NT2/D1 (cell line): ENCODE measurements at regions not wholly inside any gene's neighbourhood (a gene's known extent, or its start where the extent isn't known, plus 50 kb on each side); places are given as distances from the start of the nearest gene placed in this dataset.

Source experiments
- DNase-seq: peaks from one replicate; pipeline ENCODE4 v3.0.0-alpha.2; 2011; ENCODE audit warnings: low read depth, low spot score
- H3K27me3 ChIP-seq: 2 replicates; pipeline ENCODE4 v1.6.0; 2011; ENCODE audit warnings: mild to moderate bottlenecking; ENCODE audit not compliant: insufficient read length, insufficient read depth
- H3K36me3 ChIP-seq: 2 replicates; pipeline ENCODE4 v1.6.1; 2011; ENCODE audit warnings: mild to moderate bottlenecking, low read length, mixed read lengths; ENCODE audit not compliant: insufficient read depth, insufficient read length
- H3K4me1 ChIP-seq: 2 replicates; pipeline ENCODE4 v1.5.1; 2011; ENCODE audit not compliant: insufficient read depth, insufficient read length
- H3K4me3 ChIP-seq: 2 replicates; pipeline ENCODE4 v1.5.1; 2011; ENCODE audit warnings: low read depth; ENCODE audit not compliant: insufficient read length
- H3K9ac ChIP-seq: 2 replicates; pipeline ENCODE4 v1.6.0; 2011; ENCODE audit warnings: low read depth; ENCODE audit not compliant: insufficient read length
- H3K9me3 ChIP-seq: 2 replicates; pipeline ENCODE4 v1.5.1; 2011; ENCODE audit warnings: mild to moderate bottlenecking, low read length; ENCODE audit not compliant: insufficient read depth
- SUZ12 ChIP-seq: IDR thresholded peaks from 2 replicates; pipeline ENCODE4 v1.6.1; 2011; ENCODE audit not compliant: insufficient read length, insufficient read depth; ENCODE audit errors: extremely low read depth
- YY1 ChIP-seq: IDR thresholded peaks from 2 replicates; pipeline ENCODE4 v1.6.1; 2011; ENCODE audit not compliant: insufficient read length, insufficient read depth
- ZNF274 ChIP-seq: IDR thresholded peaks from 2 replicates; pipeline ENCODE4 v1.6.1; 2011; ENCODE audit warnings: mild to moderate bottlenecking, low read depth, low read length

DNA sequence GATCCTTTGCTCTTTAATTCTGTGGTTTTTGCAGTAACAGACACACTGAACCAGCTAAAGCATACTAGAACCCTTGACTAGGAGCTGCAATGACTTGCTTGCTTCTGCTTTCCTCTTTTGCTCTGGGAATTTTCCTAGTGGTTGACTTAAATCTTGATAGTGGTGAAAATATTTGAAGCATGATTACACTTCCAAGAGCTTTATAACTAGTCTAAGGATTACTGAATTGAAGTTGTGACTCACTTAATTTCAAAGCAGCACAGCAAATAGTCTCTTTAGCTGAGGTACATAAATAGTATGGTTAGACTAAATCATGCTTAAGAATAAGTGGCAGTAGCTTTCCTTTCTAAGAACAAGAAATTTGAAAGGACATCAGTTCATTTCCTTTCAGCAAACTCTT is 513.5 kb upstream of the GBE1 start:
- TF ChIP-seq SUZ12 (no peak), ZNF274 (no peak), YY1 (no peak)
- Histone ChIP-seq H3K27me3 (no peaks in the 10 kb centered on the region), H3K4me1 (no peaks in the 10 kb centered on the region), H3K36me3 (no peaks in the 10 kb centered on the region), H3K4me3 (no peak overlapping the region), H3K9ac (no peak overlapping the region), H3K9me3 (no peaks in the 10 kb centered on the region)
- no peak for DNase-seq

DNA sequence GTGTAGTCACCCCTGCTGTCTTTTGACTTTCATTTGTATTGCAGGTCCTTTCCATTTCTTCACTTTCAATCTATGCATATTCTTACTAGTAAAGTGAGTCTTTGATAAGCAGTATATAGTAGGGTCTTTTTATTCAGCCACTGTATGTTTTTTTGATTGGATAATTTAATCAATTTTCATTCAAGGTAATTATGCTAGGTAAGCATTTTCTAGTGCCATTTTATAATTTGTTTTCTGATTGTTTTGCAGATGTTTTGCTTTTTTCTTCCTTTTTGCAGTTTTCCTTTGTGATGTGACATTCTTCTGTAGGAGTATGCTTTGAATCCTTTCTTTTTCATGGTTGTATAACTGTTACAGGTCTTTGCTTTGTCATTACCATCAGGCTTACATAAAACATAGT is 504.3 kb upstream of the GBE1 start:
- Histone ChIP-seq H3K4me1 (no peaks in the 10 kb centered on the region), H3K36me3 (no peaks in the 10 kb centered on the region), H3K27me3 (no peaks in the 10 kb centered on the region), H3K9me3 (no peaks in the 10 kb centered on the region), H3K4me3 (no peak overlapping the region), H3K9ac (no peak overlapping the region)
- DNase-seq: no peak
- no peak for TF ChIP-seq YY1
- no peak for TF ChIP-seq SUZ12
- no peak for TF ChIP-seq ZNF274

DNA sequence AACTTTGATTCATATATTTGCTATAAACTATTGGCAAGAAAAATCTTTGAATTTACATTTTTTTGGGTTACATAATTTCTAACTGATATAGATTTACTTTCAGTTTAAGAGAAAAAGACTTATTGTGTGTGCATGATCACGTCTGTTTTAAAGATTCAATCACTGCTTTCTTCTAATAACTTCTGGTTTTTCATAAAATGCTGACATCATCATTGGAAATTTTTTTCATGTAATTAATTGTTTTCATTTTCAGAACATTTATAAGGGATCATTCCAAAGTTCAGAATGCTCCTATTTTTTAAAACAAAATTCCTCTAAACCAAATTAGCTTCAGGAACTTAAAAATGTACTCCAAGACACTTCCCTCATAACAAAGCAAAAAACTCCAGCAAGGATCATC is 500.7 kb upstream of the GBE1 start:
- Histone ChIP-seq H3K4me3 (no peak overlapping the region), H3K4me1 (no peaks in the 10 kb centered on the region)
- TF ChIP-seq SUZ12 (no peak), YY1 (no peak), ZNF274 (no peak)

DNA sequence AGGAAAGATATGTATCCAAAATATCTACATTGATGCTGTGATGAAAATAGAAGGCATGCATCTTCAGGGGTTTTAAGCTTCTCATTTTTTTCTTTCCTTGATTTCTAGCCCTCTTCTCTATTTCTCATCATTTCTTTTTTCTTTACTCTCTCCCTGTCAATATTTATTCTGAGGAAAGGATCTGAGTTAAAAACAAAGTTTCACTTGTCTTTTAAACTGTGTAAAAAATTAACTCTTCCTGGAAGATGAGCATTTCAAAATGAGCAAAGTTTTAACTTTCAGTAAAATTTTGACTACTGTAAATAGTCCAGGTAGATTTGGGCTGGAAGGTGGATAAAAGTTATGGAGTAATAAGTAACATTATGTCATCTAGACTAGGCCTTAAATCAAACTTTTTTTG is 500.2 kb upstream of the GBE1 start:
- Histone ChIP-seq H3K4me1 (no peaks in the 10 kb centered on the region), H3K9me3 (no peaks in the 10 kb centered on the region; the same call in 1 of the 2 replicates), H3K27me3 (no peaks in the 10 kb centered on the region), H3K9ac (no peak overlapping the region), H3K36me3 (no peaks in the 10 kb centered on the region), H3K4me3 (no peak overlapping the region)
- DNase-seq: no peak
- TF ChIP-seq YY1: no peak

More for the DNA sequence above, 500.7 kb upstream of the GBE1 start:
- DNase-seq: no peak
- H3K36me3 ChIP-seq: no peaks in the 10 kb centered on the region
- H3K27me3 ChIP-seq: no peaks in the 10 kb centered on the region
- H3K9ac ChIP-seq: no peak overlapping the region
- no peaks in the 10 kb centered on the region; the same call in 1 of the 2 replicates for H3K9me3 ChIP-seq

DNA sequence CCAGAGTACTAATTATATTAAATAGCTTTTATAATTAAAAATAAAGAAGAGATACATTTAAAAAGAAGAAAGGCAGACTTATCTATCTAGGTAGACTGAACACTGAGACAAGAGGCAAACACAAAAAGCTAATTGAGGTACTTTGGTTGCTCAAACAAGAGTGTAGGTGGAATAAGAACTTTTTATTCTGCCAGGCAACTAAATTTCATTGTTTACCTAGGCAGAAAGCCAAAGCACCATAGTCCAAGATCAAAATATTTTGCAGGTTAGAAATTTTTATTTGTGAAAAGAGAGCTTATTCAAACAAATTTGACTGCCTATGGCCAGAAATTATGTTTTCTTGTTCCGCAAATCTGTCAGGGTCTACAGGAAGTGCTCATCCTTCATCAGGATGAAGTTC is 499.6 kb upstream of the GBE1 start:
- Histone ChIP-seq H3K27me3 (no peaks in the 10 kb centered on the region), H3K9ac (no peak overlapping the region), H3K4me3 (no peak overlapping the region), H3K36me3 (no peaks in the 10 kb centered on the region), H3K9me3 (no peaks in the 10 kb centered on the region; the same call in 1 of the 2 replicates), H3K4me1 (no peaks in the 10 kb centered on the region)
- DNase-seq: no peak
- TF ChIP-seq YY1 (no peak), ZNF274 (no peak), SUZ12 (no peak)

DNA sequence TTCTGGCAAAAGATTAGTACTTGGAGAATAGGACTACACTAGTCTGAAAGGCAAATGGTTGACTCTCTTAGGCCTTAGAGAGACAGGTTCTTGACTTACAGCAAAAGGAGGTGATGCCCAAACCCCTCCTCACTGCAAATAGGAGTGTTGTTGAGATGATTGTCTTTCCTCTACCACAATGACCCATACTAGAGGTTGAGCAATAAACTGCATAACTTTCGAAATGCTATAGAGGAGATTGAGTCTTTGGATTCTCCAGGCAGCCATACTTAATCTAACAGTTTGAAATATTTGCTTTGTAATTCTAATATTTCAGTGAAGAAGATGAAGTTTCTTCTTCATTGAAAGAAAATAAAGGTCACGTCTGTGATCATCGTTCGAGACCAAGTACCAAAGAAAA is 498.5 kb upstream of the GBE1 start:
- TF ChIP-seq SUZ12: no peak
- no peak for TF ChIP-seq YY1
- TF ChIP-seq ZNF274: no peak
- no peaks in the 10 kb centered on the region; the same call in 1 of the 2 replicates for H3K9me3 ChIP-seq
- H3K27me3 ChIP-seq: no peaks in the 10 kb centered on the region
- H3K9ac ChIP-seq: no peak overlapping the region
- no peaks in the 10 kb centered on the region for H3K4me1 ChIP-seq
- no peaks in the 10 kb centered on the region for H3K36me3 ChIP-seq
- DNase-seq: no peak
- no peak overlapping the region for H3K4me3 ChIP-seq

DNA sequence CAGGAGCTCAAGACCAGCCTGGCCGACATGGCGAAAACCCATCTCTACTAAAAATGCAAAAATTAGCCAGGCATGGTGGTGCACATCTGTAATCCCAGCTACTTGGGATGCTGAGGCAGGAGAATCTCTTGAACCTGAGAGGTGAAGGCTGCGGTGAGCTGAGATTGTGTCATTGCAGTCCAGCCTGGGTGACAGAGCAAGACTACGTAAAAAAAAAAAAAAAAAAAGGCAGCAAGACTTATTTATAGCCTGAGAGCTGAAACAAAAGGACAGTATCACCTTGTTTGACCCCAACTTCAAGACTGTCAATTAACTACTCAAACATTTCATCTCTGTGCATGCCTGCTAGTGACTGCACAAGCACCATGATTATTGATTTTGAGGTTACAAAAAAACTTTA is 478.9 kb upstream of the GBE1 start:
- no peak for TF ChIP-seq ZNF274
- H3K9ac ChIP-seq: no peak overlapping the region
- H3K27me3 ChIP-seq: no peaks in the 10 kb centered on the region
- no peak for DNase-seq
- no peaks in the 10 kb centered on the region for H3K9me3 ChIP-seq
- H3K4me1 ChIP-seq: no peaks in the 10 kb centered on the region
- H3K4me3 ChIP-seq: no peak overlapping the region
- no peaks in the 10 kb centered on the region for H3K36me3 ChIP-seq

DNA sequence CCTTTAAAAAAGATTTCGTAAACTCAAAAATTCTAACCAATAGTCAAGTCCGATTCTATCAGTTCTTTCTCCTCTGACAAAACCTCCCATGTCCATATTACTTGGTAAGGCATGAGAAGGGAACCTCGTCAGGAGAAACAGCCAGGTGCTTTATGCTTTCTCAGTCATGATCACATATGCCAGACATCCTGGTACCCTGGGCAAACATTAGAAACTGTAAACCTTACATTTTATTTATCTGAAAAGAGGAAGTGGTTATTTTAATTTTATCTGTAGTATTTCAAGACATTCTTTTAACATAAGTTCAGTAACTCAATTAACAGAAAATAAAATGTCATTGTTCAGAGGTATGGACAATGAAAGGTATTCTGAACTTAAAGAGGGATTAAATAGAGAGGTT is 474.8 kb upstream of the GBE1 start:
- no peaks in the 10 kb centered on the region for H3K9me3 ChIP-seq
- H3K9ac ChIP-seq: no peak overlapping the region
- H3K4me3 ChIP-seq: no peak overlapping the region
- no peaks in the 10 kb centered on the region for H3K4me1 ChIP-seq
- H3K27me3 ChIP-seq: no peaks in the 10 kb centered on the region
- no peak for TF ChIP-seq ZNF274
- no peak for TF ChIP-seq SUZ12
- no peak for TF ChIP-seq YY1
- no peaks in the 10 kb centered on the region for H3K36me3 ChIP-seq
- no peak for DNase-seq
